ENCODE measurements at regions not wholly inside any gene's neighbourhood (a gene's known extent, or its start where the extent isn't known, plus 50 kb on each side); places are given as distances from the start of the nearest gene placed in this dataset.

DNA sequence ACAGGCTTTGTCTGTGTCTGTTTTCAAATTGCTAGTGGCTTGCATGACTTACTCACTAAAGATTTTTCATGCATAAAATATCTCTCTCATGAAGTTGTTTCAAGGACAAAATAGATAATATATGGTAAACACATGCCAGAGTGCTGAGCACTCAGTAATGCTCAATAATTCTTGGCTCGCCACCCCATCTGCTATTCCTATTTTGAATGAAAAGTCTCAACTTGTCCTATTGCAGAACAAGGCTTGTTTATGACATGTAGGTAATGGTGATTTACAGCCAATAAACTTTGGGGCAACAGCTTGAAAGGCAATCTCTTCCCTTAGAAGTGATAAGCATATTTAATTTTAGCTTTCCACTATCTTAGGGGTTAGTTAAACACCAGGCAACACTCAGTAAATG is 789.0 kb upstream of the ROBO1 start:
- TF ChIP-seq, protein P1, sequence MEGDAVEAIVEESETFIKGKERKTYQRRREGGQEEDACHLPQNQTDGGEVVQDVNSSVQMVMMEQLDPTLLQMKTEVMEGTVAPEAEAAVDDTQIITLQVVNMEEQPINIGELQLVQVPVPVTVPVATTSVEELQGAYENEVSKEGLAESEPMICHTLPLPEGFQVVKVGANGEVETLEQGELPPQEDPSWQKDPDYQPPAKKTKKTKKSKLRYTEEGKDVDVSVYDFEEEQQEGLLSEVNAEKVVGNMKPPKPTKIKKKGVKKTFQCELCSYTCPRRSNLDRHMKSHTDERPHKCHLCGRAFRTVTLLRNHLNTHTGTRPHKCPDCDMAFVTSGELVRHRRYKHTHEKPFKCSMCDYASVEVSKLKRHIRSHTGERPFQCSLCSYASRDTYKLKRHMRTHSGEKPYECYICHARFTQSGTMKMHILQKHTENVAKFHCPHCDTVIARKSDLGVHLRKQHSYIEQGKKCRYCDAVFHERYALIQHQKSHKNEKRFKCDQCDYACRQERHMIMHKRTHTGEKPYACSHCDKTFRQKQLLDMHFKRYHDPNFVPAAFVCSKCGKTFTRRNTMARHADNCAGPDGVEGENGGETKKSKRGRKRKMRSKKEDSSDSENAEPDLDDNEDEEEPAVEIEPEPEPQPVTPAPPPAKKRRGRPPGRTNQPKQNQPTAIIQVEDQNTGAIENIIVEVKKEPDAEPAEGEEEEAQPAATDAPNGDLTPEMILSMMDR (IDR thresholded peaks at IDR 0.05) = no peak
- no peak for TF ChIP-seq POLR2A (IDR thresholded peaks at IDR 0.05)
